ENCODE measurements at regions not wholly inside any gene's neighbourhood (a gene's known extent, or its start where the extent isn't known, plus 50 kb on each side); places are given as distances from the start of the nearest gene placed in this dataset.
A peak's percentile ranks its signal among the peaks of the same experiment; 100 is the strongest.
"Not testable (repeated sequence)": the region's sequence is repeated elsewhere in the genome, so short reads cannot be mapped to it uniquely, and the experiment has no call there.

- no peak for DNase-seq
Observed at GRCh38 chr3:107939691-107940442, 151.0 kb downstream of the CD47 start.

- DNase-seq: no peak
Observed at GRCh38 chr3:107938143-107938542, 152.7 kb downstream of the CD47 start.

GRCh38 chr3:107934808-107935207 lies 156.0 kb downstream of the CD47 start:
- DNase-seq: no peak

- no peak for DNase-seq
Observed at GRCh38 chr3:107933450-107933849, 157.4 kb downstream of the CD47 start.

GRCh38 chr3:107931326-107931725 lies 159.5 kb downstream of the CD47 start:
- DNase-seq: no peak

- DNase-seq: no peak
Observed at GRCh38 chr3:107929088-107929487, 161.7 kb downstream of the CD47 start.

- DNase-seq: peak; percentile 36
Observed at GRCh38 chr3:107928084-107928445, 162.8 kb downstream of the CD47 start.

- DNase-seq: peak; percentile 81
Observed at GRCh38 chr3:107927361-107928083, 163.3 kb downstream of the CD47 start.

GRCh38 chr3:107925851-107926250 lies 165.0 kb downstream of the CD47 start:
- DNase-seq: no peak

- no peak for DNase-seq
Observed at GRCh38 chr3:107921038-107921437, 169.8 kb downstream of the CD47 start.

GRCh38 chr3:107920538-107920937 lies 170.3 kb downstream of the CD47 start:
- no peak for DNase-seq

- DNase-seq: no peak
Observed at GRCh38 chr3:107919239-107919638, 171.6 kb downstream of the CD47 start.

- no peak for DNase-seq
Observed at GRCh38 chr3:107916171-107916570, 174.7 kb downstream of the CD47 start.

- no peak for DNase-seq
Observed at GRCh38 chr3:107915706-107916105, 175.1 kb downstream of the CD47 start.

- no peak for DNase-seq
Observed at GRCh38 chr3:107913701-107914100, 177.1 kb downstream of the CD47 start.

GRCh38 chr3:107911337-107912000 lies 179.4 kb downstream of the CD47 start:
- DNase-seq: no peak

- DNase-seq: peak; percentile 31
Observed at GRCh38 chr3:107910713-107911259, 180.0 kb downstream of the CD47 start.

GRCh38 chr3:107909583-107909982 lies 181.2 kb downstream of the CD47 start:
- not testable (repeated sequence) for DNase-seq

GRCh38 chr3:107907996-107908395 lies 182.8 kb downstream of the CD47 start:
- DNase-seq: no peak

GRCh38 chr3:107904536-107905066 lies 186.2 kb downstream of the CD47 start:
- DNase-seq: no peak

GRCh38 chr3:107899990-107900651 lies 190.7 kb downstream of the CD47 start:
- DNase-seq: no peak

GRCh38 chr3:107897471-107898061 lies 193.3 kb downstream of the CD47 start:
- DNase-seq: no peak

All from stimulated activated CD8-positive, alpha-beta memory T cell treated with anti-CD3 and anti-CD28 coated beads, Interleukin-4, amount 100 ng/mL, for 48 hours (primary cell).